ENCODE measurements at regions not wholly inside any gene's neighbourhood (a gene's known extent, or its start where the extent isn't known, plus 50 kb on each side); places are given as distances from the start of the nearest gene placed in this dataset.

- intact Hi-C loops (cut with micrococcal nuclease): no loop called here
- Mint-ChIP-seq H3K36me3 (no peaks in the 10 kb centered on the region), H3K27me3 (no peaks in the 10 kb centered on the region), H3K4me1 (ENCODE audit: low read depth) (no peaks in the 10 kb centered on the region), H3K9me3 (no peaks in the 10 kb centered on the region), H3K27ac (no peak overlapping the region), H3K4me3 (no peak overlapping the region)
- ChIA-PET POLR2A (no interaction called here), CTCF (no interaction called here)
- DNase-seq: no peak
Observed at GRCh38 chr3:99365979-99366378, 272.4 kb upstream of the COL8A1 start.

GRCh38 chr3:99365396-99365795, 273.0 kb upstream of the COL8A1 start:
- H3K27ac Mint-ChIP-seq: no peak overlapping the region
- no peak for DNase-seq
- H3K36me3 Mint-ChIP-seq: no peaks in the 10 kb centered on the region
- ChIA-PET POLR2A (no interaction called here), CTCF (no interaction called here)
- H3K4me3 Mint-ChIP-seq: no peak overlapping the region
- no peaks in the 10 kb centered on the region for H3K9me3 Mint-ChIP-seq
- H3K27me3 Mint-ChIP-seq: no peaks in the 10 kb centered on the region
- intact Hi-C loops (cut with micrococcal nuclease): no loop called here
- no peaks in the 10 kb centered on the region for H3K4me1 Mint-ChIP-seq (ENCODE audit: low read depth)

- no peak for DNase-seq
- intact Hi-C loops (cut with micrococcal nuclease): no loop called here
- no peak overlapping the region for H3K4me3 Mint-ChIP-seq
- H3K27me3 Mint-ChIP-seq: no peaks in the 10 kb centered on the region
- ChIA-PET POLR2A (no interaction called here), CTCF (no interaction called here)
- H3K27ac Mint-ChIP-seq: no peak overlapping the region
- no peaks in the 10 kb centered on the region for H3K9me3 Mint-ChIP-seq
- no peaks in the 10 kb centered on the region for H3K36me3 Mint-ChIP-seq
- no peaks in the 10 kb centered on the region for H3K4me1 Mint-ChIP-seq (ENCODE audit: low read depth)
Observed at GRCh38 chr3:99357131-99357530, 281.3 kb upstream of the COL8A1 start.

- Mint-ChIP-seq H3K27ac (no peak overlapping the region), H3K9me3 (no peaks in the 10 kb centered on the region), H3K36me3 (no peaks in the 10 kb centered on the region), H3K27me3 (no peaks in the 10 kb centered on the region), H3K4me3 (no peak overlapping the region), H3K4me1 (ENCODE audit: low read depth) (no peaks in the 10 kb centered on the region)
- intact Hi-C loops (cut with micrococcal nuclease): no loop called here
- CTCF ChIA-PET: no interaction called here
- POLR2A ChIA-PET: no interaction called here
- no peak for DNase-seq
Observed at GRCh38 chr3:99356696-99357095, 281.7 kb upstream of the COL8A1 start.

- no peak overlapping the region for H3K27ac Mint-ChIP-seq
- H3K27me3 Mint-ChIP-seq: no peaks in the 10 kb centered on the region
- ChIA-PET CTCF (no interaction called here), POLR2A (no interaction called here)
- no peaks in the 10 kb centered on the region for H3K4me1 Mint-ChIP-seq (ENCODE audit: low read depth)
- no peak overlapping the region for H3K4me3 Mint-ChIP-seq
- no peaks in the 10 kb centered on the region for H3K36me3 Mint-ChIP-seq
- intact Hi-C loops (cut with micrococcal nuclease): no loop called here
- no peaks in the 10 kb centered on the region for H3K9me3 Mint-ChIP-seq
- DNase-seq: no peak
Observed at GRCh38 chr3:99355465-99355864, 282.9 kb upstream of the COL8A1 start.

GRCh38 chr3:99352811-99353210, 285.6 kb upstream of the COL8A1 start:
- no peaks in the 10 kb centered on the region for H3K9me3 Mint-ChIP-seq

GRCh38 chr3:99351122-99351521, 287.3 kb upstream of the COL8A1 start:
- H3K9me3 Mint-ChIP-seq: no peaks in the 10 kb centered on the region
- CTCF ChIA-PET: no interaction called here
- no peaks in the 10 kb centered on the region for H3K36me3 Mint-ChIP-seq
- H3K27me3 Mint-ChIP-seq: no peaks in the 10 kb centered on the region
- H3K27ac Mint-ChIP-seq: no peak overlapping the region
- POLR2A ChIA-PET: no interaction called here
- DNase-seq: no peak
- intact Hi-C loops (cut with micrococcal nuclease): no loop called here
- no peaks in the 10 kb centered on the region for H3K4me1 Mint-ChIP-seq (ENCODE audit: low read depth)
- no peak overlapping the region for H3K4me3 Mint-ChIP-seq

More at GRCh38 chr3:99352811-99353210, 285.6 kb upstream of the COL8A1 start:
- no peak for DNase-seq
- Mint-ChIP-seq H3K4me1 (ENCODE audit: low read depth) (no peaks in the 10 kb centered on the region), H3K27ac (no peak overlapping the region), H3K36me3 (no peaks in the 10 kb centered on the region), H3K4me3 (no peak overlapping the region), H3K27me3 (no peaks in the 10 kb centered on the region)
- ChIA-PET CTCF (no interaction called here), POLR2A (no interaction called here)
- intact Hi-C loops (cut with micrococcal nuclease): no loop called here

- CTCF ChIA-PET: no interaction called here
- no peak for DNase-seq
Observed at GRCh38 chr3:99348451-99348850, 289.9 kb upstream of the COL8A1 start.

GRCh38 chr3:99344216-99344615, 294.2 kb upstream of the COL8A1 start:
- H3K4me3 Mint-ChIP-seq: no peak overlapping the region
- DNase-seq: no peak
- ChIA-PET CTCF (no interaction called here), POLR2A (no interaction called here)
- H3K36me3 Mint-ChIP-seq: no peaks in the 10 kb centered on the region
- H3K4me1 Mint-ChIP-seq (ENCODE audit: low read depth): no peaks in the 10 kb centered on the region
- no peak overlapping the region for H3K27ac Mint-ChIP-seq
- intact Hi-C loops (cut with micrococcal nuclease): no loop called here
- H3K9me3 Mint-ChIP-seq: peaks cover 7% of the 10 kb centered on the region
- no peaks in the 10 kb centered on the region for H3K27me3 Mint-ChIP-seq

More at GRCh38 chr3:99348451-99348850, 289.9 kb upstream of the COL8A1 start:
- no peaks in the 10 kb centered on the region for H3K36me3 Mint-ChIP-seq
- POLR2A ChIA-PET: no interaction called here
- H3K27ac Mint-ChIP-seq: no peak overlapping the region
- intact Hi-C loops (cut with micrococcal nuclease): no loop called here
- H3K4me1 Mint-ChIP-seq (ENCODE audit: low read depth): no peaks in the 10 kb centered on the region
- H3K27me3 Mint-ChIP-seq: no peaks in the 10 kb centered on the region
- H3K4me3 Mint-ChIP-seq: no peak overlapping the region
- H3K9me3 Mint-ChIP-seq: no peaks in the 10 kb centered on the region

- ChIA-PET POLR2A (no interaction called here), CTCF (no interaction called here)
- Mint-ChIP-seq H3K9me3 (peaks cover 7% of the 10 kb centered on the region), H3K27me3 (no peaks in the 10 kb centered on the region), H3K36me3 (no peaks in the 10 kb centered on the region), H3K4me3 (no peak overlapping the region), H3K4me1 (ENCODE audit: low read depth) (no peaks in the 10 kb centered on the region), H3K27ac (no peak overlapping the region)
- DNase-seq: no peak
- intact Hi-C loops (cut with micrococcal nuclease): no loop called here
Observed at GRCh38 chr3:99342383-99342782, 296.0 kb upstream of the COL8A1 start.

GRCh38 chr3:99339222-99339621, 299.2 kb upstream of the COL8A1 start:
- POLR2A ChIA-PET: no interaction called here
- H3K4me1 Mint-ChIP-seq (ENCODE audit: low read depth): no peaks in the 10 kb centered on the region
- H3K27me3 Mint-ChIP-seq: no peaks in the 10 kb centered on the region

GRCh38 chr3:99332718-99333117, 305.7 kb upstream of the COL8A1 start:
- no peaks in the 10 kb centered on the region for H3K27me3 Mint-ChIP-seq
- no peaks in the 10 kb centered on the region for H3K4me1 Mint-ChIP-seq (ENCODE audit: low read depth)
- intact Hi-C loops (cut with micrococcal nuclease): no loop called here
- H3K4me3 Mint-ChIP-seq: no peak overlapping the region
- CTCF ChIA-PET: no interaction called here
- no peaks in the 10 kb centered on the region for H3K36me3 Mint-ChIP-seq
- POLR2A ChIA-PET: no interaction called here
- H3K9me3 Mint-ChIP-seq: no peaks in the 10 kb centered on the region
- DNase-seq: no peak
- H3K27ac Mint-ChIP-seq: no peak overlapping the region

More at GRCh38 chr3:99339222-99339621, 299.2 kb upstream of the COL8A1 start:
- peaks cover 7% of the 10 kb centered on the region for H3K9me3 Mint-ChIP-seq
- H3K27ac Mint-ChIP-seq: no peak overlapping the region
- CTCF ChIA-PET: no interaction called here
- no peaks in the 10 kb centered on the region for H3K36me3 Mint-ChIP-seq
- DNase-seq: no peak
- H3K4me3 Mint-ChIP-seq: no peak overlapping the region
- intact Hi-C loops (cut with micrococcal nuclease): no loop called here

GRCh38 chr3:99332276-99332675, 306.1 kb upstream of the COL8A1 start:
- H3K4me1 Mint-ChIP-seq (ENCODE audit: low read depth): no peaks in the 10 kb centered on the region
- no peak overlapping the region for H3K4me3 Mint-ChIP-seq
- ChIA-PET CTCF (no interaction called here), POLR2A (no interaction called here)
- no peak for DNase-seq
- H3K27ac Mint-ChIP-seq: no peak overlapping the region
- intact Hi-C loops (cut with micrococcal nuclease): no loop called here
- H3K36me3 Mint-ChIP-seq: no peaks in the 10 kb centered on the region
- H3K27me3 Mint-ChIP-seq: no peaks in the 10 kb centered on the region
- no peaks in the 10 kb centered on the region for H3K9me3 Mint-ChIP-seq

GRCh38 chr3:99330924-99331532, 307.4 kb upstream of the COL8A1 start:
- Mint-ChIP-seq H3K4me1 (ENCODE audit: low read depth) (no peaks in the 10 kb centered on the region), H3K27me3 (no peaks in the 10 kb centered on the region), H3K27ac (no peak overlapping the region), H3K4me3 (no peak overlapping the region), H3K36me3 (no peaks in the 10 kb centered on the region), H3K9me3 (no peaks in the 10 kb centered on the region)
- intact Hi-C loops (cut with micrococcal nuclease): no loop called here
- POLR2A ChIA-PET: no interaction called here
- CTCF ChIA-PET: no interaction called here
- no peak for DNase-seq

All from activated CD4-positive, alpha-beta memory T cell treated with anti-CD3 and anti-CD28 coated beads for 36 hours (primary cell).